GM12891 (cell line): ENCODE measurements at regions not wholly inside any gene's neighbourhood (a gene's known extent, or its start where the extent isn't known, plus 50 kb on each side); places are given as distances from the start of the nearest gene placed in this dataset.

Experiments used
- PAX5 ChIP-seq: IDR thresholded peaks from 2 replicates; pipeline ENCODE4 v1.6.1; 2011; ENCODE audit warnings: low read length, moderate library complexity, mild to moderate bottlenecking; ENCODE audit not compliant: insufficient read depth, severe bottlenecking
- POLR2A ChIP-seq: IDR thresholded peaks from 2 replicates; pipeline ENCODE4 v1.6.1; 2011; ENCODE audit warnings: low read depth, low read length, control low read depth
- POLR2AphosphoS5 ChIP-seq: IDR thresholded peaks from 2 replicates; pipeline ENCODE4 v1.6.1; 2011; ENCODE audit warnings: low read depth, low read length, control low read depth
- POU2F2 ChIP-seq: IDR thresholded peaks from 2 replicates; pipeline ENCODE4 v1.6.1; 2011; ENCODE audit warnings: low read depth, mild to moderate bottlenecking, control low read depth, low read length, moderate library complexity
- SPI1 ChIP-seq: IDR thresholded peaks from 2 replicates; pipeline ENCODE4 v1.6.1; 2011; ENCODE audit warnings: low read depth, low read length, control low read depth
- TAF1 ChIP-seq: IDR thresholded peaks from 2 replicates; pipeline ENCODE4 v1.6.1; 2011; ENCODE audit warnings: low read depth, low read length, control low read depth

- TF ChIP-seq TAF1 = no peak
- no peak for TF ChIP-seq POLR2AphosphoS5
- TF ChIP-seq SPI1 = no peak
- TF ChIP-seq POLR2A = no peak
- no peak for TF ChIP-seq PAX5
- TF ChIP-seq POU2F2 = no peak
These were observed 508.4 kb upstream of the GJE1 start for GRCh38 chr6:141624301-141624700.
